Body of pancreas (tissue), 4 donors: ENCODE measurements at regions not wholly inside any gene's neighbourhood (a gene's known extent, or its start where the extent isn't known, plus 50 kb on each side); places are given as distances from the start of the nearest gene placed in this dataset.

Experiments used
- POLR2A ChIP-seq, 3 donors: fragments of 450-650 bp; IDR thresholded peaks; one replicate each; pipeline ENCODE4 v1.6.1; 2016; ENCODE audit warnings: antibody characterized with exemption in 3 of 3, mild to moderate bottlenecking in 2 of 3
- TF ChIP-seq, protein P1 (sequence below), 7 experiments: fragments of 450-650 bp in 4 of 7; fragments of 200-600 bp in 3 of 7; sonication (generic) in 3 of 7; IDR thresholded peaks; one replicate each; pipeline ENCODE4 v1.5.1; 2016 to 2019; ENCODE audit warnings: antibody characterized with exemption in 7 of 7

GRCh38 chr7:24057243-24057642, 226.7 kb upstream of the NPY start:
- no peak for TF ChIP-seq POLR2A (IDR thresholded peaks at IDR 0.05)
- TF ChIP-seq, protein P1, sequence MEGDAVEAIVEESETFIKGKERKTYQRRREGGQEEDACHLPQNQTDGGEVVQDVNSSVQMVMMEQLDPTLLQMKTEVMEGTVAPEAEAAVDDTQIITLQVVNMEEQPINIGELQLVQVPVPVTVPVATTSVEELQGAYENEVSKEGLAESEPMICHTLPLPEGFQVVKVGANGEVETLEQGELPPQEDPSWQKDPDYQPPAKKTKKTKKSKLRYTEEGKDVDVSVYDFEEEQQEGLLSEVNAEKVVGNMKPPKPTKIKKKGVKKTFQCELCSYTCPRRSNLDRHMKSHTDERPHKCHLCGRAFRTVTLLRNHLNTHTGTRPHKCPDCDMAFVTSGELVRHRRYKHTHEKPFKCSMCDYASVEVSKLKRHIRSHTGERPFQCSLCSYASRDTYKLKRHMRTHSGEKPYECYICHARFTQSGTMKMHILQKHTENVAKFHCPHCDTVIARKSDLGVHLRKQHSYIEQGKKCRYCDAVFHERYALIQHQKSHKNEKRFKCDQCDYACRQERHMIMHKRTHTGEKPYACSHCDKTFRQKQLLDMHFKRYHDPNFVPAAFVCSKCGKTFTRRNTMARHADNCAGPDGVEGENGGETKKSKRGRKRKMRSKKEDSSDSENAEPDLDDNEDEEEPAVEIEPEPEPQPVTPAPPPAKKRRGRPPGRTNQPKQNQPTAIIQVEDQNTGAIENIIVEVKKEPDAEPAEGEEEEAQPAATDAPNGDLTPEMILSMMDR (IDR thresholded peaks at IDR 0.05), result no peak
